GM18511 (cell line): ENCODE measurements at regions not wholly inside any gene's neighbourhood (a gene's known extent, or its start where the extent isn't known, plus 50 kb on each side); places are given as distances from the start of the nearest gene placed in this dataset.

ENCODE experiments used
- ATAC-seq: cut with Tn5 transposase; IDR thresholded peaks from one replicate; pipeline ENCODE4 v1.9.1; 2021; ENCODE audit warnings: mild to moderate bottlenecking, moderate library complexity; ENCODE audit not compliant: unreplicated experiment

DNA sequence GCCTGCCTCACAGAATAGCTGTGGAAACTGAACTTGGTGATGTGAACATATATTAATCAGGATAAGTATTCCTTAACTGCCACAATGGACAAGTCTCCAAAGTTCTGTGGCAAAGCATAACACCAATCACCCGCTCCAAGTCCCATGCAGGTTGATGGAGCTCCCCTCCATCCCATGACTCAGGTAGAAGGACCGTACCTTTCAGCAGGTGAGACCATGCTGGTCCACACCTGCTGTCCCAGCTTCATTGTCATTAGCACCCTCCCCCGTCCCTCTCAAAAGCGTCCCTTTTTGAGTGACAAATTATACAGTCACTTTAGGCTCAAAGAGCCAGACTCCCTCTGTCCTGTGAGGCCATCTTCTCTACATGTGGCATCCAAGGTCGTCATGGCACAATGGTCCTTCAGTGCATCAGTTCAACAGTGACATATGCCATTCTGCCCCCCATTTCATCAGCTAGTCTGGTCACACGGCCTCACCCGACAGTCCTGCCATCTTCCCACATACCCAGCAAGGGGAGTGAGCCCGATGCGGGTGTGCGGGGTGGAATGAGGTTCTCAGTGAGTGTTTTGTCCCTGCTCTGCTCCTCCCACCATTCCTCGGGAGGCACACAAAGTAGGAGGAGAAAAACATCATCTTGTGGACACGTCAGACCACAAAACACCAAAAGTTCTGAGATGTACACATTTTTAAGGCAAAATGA is 136.7 kb upstream of the MYCN start:
- ATAC-seq, result no peak

DNA sequence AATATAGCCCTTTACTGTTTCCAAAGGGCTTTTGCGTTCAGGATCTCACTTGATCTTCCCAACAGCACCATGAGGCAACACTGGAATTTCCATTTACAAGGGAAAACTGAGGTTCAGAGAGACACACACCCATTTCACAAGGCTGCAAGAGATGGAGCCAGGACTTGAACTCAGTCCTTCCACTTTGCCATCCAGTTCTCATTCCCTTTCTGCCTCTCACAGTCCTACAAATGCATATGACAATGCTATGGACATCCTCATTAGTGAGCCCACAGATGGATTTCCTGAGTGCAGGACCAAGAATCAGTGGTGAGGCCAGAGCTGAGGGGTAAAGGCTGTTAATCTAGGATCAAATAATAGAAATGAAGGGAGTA is 136.1 kb upstream of the MYCN start:
- no peak for ATAC-seq

DNA sequence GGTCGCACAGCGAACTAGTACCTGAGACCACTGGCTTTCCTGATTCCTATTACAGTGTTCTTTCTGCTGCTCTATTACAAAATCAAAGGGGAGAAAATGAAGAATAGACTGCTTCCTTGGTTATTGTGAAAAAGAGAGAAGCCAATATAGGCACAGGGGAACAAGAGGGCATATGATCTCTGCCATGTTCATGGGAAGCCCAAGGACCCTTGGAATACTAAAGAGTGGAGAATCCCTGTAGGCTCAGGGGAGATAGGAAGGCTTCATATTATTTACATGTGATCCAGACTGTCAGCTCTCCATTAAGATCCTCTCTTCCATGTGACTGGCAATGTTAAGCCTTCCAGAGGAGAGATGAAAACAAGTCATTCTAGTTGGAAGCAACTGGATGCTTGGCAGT is 135.7 kb upstream of the MYCN start:
- no peak for ATAC-seq

DNA sequence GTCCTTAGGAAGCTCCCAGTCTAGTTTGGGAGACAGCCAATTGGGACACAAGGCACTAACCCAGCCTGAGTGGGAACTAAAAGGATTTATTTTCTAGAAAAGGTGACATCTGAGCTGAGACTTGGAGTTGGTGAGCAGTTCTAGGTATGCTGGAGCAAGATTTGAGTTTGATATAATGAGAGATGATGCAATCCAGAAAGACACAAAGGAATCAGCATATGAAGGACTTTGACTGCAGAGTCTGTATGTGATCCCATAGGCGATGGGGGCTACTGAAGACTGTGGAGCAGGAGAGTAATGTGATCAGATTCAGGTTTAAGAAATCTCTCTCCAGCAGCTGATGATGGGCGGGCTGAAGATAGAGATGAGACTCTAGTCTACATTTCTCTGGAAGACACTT is 135.1 kb upstream of the MYCN start:
- ATAC-seq, result no peak

DNA sequence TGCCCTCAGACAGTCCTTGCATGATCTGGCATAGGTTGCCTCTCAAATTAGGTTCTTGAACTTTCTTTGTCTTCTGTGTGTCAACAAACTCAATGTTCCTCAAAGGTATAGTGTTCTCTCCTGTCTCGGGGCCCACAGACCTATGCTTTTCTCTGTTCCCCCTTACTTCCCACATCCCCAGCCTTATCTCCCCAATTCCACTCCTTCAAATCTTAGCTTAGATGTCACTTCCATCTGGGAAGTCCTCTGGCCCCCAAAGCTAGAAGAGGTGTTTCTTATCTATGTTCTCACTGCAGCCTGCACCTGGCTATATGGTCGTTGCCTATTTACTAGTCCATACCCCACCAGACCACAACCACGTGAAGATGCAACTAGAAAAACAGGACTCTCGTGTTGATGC is 134.6 kb upstream of the MYCN start:
- no peak for ATAC-seq

DNA sequence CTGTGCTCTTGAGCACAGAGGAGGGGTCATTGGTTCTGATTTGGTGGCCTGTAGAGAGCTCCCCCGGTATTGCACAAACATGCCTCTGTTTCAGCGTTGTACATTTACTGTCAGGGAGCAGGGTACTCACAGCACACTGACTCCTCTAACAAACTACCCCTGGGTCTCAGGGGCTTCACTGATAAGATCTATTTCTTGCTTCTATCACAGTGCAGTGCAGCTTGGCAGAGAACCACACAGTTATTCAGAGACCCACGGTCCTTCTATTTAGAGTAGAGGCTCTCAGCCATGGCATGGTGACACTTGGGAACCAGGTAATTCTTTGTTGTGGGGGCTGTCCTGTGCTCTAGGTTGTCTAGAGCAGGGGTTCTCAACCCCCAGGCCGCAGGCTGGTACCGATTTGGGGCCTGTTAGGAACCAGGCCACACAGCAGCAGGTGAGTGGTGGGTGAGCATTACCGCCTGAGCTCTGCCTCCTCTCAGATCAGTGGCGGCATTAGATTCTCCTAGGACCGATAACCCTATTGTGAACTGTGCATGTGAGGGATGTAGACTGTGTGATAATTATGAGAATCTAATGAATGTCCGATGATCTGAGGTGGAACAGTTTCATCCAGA is 133.4 kb upstream of the MYCN start:
- no peak for ATAC-seq

DNA sequence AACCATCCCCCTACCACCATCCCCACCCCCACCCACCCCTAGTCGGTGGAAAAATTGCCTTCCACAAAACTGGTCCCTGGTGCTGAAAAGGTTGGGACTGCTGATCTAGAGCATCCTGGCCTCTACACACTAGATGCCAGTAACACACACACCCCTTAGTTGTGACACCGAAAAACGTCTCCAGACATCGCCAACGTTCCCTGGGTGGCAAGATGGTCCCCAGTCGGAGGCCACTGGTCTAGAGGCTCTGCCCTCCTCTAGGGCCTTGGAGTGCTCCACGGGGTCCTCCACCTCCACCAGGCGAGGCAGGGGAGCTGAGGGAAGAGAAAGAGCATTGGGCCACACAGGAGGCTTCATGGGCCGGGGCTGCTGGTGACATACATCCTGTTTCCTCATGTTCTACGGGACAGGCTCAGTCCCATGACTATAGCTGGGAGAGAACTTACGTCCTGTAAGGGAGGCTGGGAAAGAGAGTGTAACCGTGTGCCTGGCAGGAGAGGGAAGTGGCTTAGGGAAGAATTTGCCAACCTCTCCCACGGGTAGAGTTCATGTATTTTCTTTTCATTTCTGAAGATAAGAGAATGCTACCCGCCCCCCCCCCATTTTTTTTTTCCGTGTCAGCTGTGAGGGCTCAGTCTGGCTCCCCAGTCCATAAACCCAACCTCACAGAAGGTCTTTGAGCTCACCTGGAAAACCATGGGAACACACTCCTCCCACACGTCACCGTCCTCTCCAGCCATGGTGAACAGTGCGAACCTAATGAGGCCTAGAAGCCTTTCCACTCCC is 132.7 kb upstream of the MYCN start:
- no peak for ATAC-seq

DNA sequence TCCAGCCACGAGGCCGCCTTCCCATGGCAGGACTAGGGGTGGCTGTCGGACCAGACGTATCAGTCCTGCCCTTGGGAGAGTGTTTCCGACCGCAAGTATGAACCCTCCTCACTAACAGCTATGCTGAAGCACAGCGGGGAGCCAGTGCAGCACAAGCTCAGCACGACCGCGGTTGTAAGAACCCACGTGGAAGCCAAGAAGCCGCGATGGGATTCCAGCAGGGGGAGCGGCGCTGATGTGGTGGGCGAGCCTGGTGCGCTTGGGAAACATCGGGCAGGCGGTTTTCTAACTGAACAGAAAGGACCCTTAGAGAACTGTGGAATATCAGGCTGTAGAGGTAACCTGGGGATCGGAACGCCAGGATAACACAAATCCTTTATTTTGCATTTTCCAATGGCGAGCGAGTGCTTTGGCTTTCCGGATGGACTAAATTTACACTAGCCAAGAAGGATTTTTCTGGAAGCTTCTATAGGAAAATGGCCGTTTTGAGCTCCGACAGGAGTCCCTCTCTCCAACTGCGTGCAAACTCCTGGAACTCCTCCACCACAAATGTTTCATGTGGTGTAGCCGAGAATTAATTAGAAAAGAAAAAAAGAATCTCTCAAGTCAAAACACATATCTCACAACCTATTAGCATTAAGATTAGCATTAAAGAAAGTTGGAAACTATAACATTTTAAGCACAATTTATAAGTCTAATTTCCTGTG is 132.0 kb upstream of the MYCN start:
- ATAC-seq, result no peak

DNA sequence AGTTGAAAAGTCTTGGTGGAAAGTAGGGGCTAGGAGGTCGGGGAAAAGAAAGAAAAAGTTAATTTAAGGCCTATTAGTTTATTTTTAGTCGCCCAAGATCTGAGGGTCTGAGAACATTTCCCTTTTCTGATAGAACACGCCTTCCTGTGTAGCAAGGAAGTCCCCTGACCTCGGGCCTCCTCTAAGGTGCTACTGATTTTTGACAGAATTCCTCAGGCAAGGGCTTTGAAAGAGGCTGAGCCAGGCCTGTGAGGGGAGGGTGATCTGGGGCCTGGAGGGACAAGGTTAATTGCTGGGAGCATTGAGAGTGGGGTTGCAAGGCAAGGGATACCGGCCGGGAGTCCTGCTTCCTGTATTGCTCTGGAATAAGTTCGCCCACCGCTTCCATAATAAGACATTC is 131.4 kb upstream of the MYCN start:
- ATAC-seq, result no peak

DNA sequence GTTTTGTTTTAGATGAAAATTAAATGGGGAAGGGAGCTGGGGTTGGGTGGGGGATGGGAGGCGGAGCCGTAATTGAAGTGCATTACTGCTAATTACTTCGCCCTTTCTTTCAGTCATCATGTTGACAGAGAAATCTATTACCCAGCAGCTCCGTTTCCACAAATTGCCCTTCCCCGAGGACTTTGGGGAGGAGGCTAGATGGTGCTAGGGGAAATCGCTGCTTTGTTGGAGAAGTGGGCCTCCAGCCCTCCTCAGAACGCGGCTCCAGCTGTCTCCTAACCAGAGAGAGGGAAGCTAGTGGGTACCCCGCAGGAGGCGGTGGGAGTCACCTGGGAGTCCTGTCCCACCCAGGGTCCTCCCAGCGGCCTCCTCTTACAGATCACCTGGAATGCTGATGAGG is 130.9 kb upstream of the MYCN start:
- ATAC-seq, result no peak

DNA sequence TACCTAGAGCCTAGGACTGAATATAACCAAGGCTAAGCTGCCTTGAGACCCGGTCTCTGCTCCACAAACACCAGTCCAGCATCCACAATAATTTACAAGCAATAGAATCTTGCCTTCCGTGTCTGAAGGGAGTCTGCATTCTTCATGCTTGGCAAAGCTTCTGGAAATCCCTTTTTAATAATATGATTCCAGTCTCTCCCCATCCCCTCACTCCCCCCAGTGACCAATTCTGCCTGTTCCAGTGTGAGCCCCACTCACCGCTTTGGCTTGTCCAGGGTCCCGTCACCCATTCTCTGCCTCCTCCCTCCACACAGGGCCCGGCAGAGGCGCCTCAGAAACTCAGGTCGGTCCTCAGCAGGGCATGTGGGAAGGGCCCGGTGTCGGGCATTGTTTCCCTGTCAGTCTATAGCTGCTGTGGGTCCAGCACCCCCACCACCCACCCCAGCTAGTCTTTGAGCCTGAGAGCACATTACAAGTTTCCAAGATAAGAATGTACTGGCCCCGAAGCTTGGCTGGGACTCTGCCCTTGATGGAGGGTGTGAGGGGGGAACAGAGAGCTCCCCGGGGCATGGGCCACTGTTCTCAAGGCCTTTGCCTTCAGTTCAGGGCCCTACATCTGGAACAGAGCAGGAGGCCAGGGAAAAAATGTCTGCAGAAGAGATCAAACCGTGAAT is 129.7 kb upstream of the MYCN start:
- no peak for ATAC-seq

DNA sequence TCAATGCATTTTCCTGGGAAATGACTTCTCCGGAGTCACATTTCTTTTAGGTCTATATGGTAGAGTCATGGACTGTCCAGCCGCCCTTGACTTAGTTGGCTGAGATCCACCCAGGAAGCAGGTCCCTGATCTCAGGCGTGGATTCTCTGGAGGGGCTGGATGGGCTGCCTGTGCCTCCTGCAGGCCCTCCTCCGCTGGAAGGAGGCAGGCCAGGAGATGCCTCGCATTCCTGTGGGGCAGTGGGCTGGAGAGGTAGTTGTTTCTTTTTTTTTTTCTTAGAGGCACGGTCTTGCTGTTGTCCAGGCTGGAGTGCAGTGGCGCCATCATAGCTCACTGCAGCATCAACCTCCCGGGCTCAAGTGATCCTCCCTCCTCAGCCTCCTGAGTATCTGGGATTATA is 129.0 kb upstream of the MYCN start:
- no peak for ATAC-seq

DNA sequence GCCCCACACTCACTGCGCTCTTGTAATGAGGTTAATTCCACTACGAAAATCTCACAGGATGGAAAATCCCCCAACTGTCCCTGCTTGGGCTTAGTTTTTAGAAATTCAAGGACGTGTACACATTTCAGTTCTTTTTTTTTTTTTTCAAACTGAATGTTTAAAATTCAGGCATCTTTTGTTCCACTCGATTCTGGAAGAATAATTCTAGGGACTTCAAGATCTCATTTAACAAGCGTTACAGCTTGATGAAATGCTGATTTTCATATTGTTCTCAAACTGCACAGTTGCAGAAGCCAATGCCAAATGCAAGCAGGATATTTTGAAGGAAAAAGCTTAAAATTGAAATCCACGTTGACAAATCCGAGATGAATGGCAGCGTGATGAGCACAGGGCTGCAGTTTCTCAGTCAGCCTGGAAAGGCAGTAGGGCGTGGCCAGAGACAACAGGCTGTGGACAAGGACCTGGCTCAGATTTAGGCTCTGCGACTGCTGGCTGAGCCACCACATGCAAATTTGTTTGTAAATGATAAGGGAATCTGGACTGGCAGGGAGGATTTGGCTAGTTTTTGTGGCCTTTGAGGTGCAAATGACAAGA is 128.1 kb upstream of the MYCN start:
- ATAC-seq, result no peak

DNA sequence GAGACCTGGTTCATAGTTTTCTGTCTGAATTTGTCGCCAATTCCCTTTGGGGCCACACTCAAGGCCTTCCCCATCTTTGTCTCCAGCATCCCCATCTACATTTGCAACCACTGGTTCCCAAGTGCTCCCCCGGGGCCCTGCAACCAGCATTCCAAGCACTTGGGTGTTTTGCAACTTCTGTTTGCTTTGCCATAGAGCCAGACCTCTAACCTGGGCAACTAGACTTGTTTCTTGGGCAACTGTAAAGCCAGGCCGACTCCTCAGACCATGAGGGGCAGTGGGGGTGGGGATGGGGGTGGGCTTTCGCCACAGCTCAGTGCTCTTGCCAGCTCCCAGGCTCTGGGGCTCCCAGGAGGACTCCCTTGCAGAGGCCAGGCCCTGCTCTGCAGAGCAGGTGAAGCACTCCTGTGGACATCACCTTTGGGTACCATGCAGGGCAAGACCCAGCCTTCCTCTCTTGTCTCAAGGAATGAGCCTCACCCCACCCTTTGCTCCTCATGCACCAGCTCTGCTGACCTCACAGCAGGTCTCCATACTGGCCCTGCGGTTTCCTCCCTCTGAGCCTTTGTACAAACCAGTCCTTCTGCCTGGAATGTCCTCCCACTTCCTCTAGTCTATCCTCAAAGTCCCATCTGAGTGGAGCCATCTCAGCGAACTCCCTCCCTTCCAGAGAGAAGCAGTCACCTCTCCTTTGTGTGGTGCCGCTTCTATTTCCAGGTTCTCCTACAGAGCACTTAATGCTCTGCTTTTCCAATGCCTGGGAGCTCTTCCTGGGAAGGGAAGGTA is 126.7 kb upstream of the MYCN start:
- no peak for ATAC-seq

DNA sequence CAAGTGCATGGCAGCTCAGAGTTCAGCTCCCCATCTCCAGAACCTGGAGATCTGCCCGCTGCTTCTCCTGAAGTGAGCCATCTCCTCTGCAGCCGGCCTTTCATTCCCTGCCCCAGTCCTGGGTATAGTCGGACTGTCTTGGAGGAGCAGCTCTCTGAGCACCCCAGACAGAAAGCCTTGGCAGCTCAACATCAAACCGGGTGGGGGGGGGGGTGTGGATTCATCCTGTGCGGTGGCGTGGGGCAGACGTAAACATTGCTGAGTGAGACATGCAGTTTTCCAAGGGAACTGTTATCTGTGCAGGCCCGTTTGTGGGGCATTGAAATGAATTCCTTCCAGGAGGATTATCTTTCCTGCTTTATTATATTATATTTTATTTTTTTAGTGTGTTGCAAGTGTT is 125.9 kb upstream of the MYCN start:
- ATAC-seq, result no peak

DNA sequence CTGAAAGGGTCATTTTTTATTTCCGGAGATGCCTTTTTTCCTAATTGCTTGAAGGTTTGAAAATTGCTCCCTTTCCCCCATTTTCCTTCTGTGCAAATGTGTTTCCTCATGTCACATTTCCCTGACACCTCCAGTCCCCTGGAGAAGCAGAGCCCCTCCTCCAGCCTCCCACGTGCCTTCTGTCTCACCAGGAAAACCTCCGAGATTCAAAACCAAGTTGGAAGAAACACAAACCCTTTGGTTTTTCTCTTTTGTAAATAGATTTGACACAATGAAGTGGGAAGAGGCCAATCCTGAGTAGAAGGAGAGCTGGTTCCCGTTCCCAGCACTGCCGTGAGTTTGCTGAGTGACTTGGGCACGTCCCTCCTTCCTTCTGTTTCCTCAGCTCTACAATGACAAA is 125.4 kb upstream of the MYCN start:
- no peak for ATAC-seq

DNA sequence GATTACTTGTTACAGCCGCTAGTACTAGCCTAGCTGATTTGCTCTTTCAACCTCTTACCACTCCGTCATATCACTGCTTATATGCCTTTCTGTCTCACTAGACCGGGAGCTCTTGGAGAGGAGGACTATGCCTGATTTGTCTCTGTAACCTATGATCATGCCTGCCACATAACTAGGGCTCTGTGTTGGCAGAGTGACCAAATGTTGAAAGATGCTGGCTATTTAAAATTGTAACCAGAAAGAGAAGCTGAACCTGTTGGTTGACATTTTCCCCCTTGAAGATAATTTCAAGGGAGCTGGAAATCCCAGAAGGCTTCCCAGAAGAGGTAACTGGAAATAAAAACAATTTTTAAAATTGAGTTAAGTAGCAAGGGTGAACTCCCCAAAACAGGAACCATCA is 124.1 kb upstream of the MYCN start:
- no peak for ATAC-seq

DNA sequence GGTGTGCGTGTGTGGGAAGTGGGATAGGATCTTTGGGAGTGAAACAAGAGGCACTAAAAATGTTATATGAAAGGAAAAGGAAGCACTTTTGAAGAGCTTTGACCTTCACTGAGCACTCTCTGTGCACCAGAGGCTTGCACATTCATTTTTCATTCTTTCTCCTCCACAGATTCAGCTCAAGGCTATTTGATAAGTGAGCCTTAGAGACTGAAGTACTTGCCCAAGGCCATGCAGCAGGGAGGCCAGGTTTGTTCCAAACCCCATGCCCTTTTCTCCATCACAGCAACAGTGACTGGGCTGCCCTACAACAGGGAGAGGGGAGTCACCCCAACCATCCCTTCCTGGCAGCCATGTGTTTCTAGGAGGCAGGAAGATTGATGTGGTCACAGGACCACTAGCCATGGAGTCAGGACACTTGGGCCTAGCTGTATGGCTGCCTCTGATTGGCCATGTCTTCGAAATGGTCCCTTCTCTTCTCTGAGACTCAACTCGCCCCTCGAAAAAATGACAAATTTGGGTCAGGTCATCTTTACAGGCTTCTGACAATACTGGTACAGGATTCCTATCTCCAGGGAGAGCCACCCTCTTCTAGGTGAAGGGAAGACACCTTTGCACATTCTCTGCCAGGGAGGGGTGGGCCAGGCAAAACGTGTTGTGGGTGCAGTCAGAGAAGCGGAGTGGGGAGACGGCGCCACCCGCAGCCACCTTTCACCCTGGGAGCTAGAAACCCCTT is 123.5 kb upstream of the MYCN start:
- no peak for ATAC-seq

DNA sequence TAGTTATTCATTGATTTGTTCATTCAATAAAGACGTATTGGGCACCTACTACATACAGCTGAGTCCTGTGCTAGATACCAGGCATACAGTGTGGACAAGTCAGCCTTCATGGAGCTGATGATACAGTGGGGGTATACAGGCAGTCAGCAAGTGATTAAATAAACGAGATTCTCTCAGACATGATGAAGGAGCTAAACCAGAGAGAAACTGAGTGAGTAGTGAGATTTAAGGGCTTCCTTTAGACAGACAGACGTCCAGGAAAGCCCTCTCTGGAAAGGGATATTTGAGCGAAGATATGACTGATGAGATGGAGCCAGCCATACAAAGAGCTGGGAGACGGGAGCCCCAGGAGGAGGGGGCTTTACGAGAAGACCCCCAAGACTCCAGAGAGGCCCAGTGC is 122.6 kb upstream of the MYCN start:
- ATAC-seq, result no peak
